Nephron progenitor cell (in vitro differentiated cells): ENCODE measurements at regions not wholly inside any gene's neighbourhood (a gene's known extent, or its start where the extent isn't known, plus 50 kb on each side); places are given as distances from the start of the nearest gene placed in this dataset.

Source experiments
- DNase-seq: peaks from one replicate; pipeline ENCODE4 v3.0.0; 2021
- H3K27ac Mint-ChIP-seq: 2 replicates; pipeline ENCODE4 v1.8.0; 2021; ENCODE audit warnings: mild to moderate bottlenecking, moderate library complexity, mixed read lengths
- H3K27me3 Mint-ChIP-seq: 2 replicates; pipeline ENCODE4 v1.8.0; 2021; ENCODE audit warnings: mild to moderate bottlenecking, low read depth, mixed read lengths; ENCODE audit not compliant: poor library complexity
- H3K36me3 Mint-ChIP-seq: 2 replicates; pipeline ENCODE4 v1.8.0; 2021; ENCODE audit warnings: low read depth, mixed read lengths
- H3K4me1 Mint-ChIP-seq: 2 replicates; pipeline ENCODE4 v1.8.0; 2021; ENCODE audit warnings: mixed read lengths
- H3K4me3 Mint-ChIP-seq: 2 replicates; pipeline ENCODE4 v1.8.0; 2021; ENCODE audit warnings: mild to moderate bottlenecking, moderate library complexity, mixed read lengths
- H3K9me3 Mint-ChIP-seq: 2 replicates; pipeline ENCODE4 v1.8.0; 2021; ENCODE audit warnings: mild to moderate bottlenecking, moderate library complexity, mixed read lengths
- CTCF ChIP-seq: fragments of 200-600 bp; sonication (generic); IDR thresholded peaks from 2 replicates; pipeline ENCODE4 v1.5.0; 2021; ENCODE audit warnings: antibody characterized with exemption

- Mint-ChIP-seq H3K9me3 (peaks cover 26% of the 10 kb centered on the region), H3K4me3 (no peak overlapping the region), H3K4me1 (peaks cover 18% of the 10 kb centered on the region), H3K27ac (no peak overlapping the region), H3K27me3 (peaks cover 15% of the 10 kb centered on the region), H3K36me3 (peaks cover 9% of the 10 kb centered on the region)
- no peak for TF ChIP-seq CTCF
- DNase-seq, result no peak
Observed at GRCh38 chr15:69626095-69627066, 173.8 kb downstream of the RPLP1 start.

GRCh38 chr15:69627548-69628158, 175.0 kb downstream of the RPLP1 start:
- peaks cover 9% of the 10 kb centered on the region for H3K36me3 Mint-ChIP-seq
- TF ChIP-seq CTCF, result no peak
- no peak overlapping the region for H3K27ac Mint-ChIP-seq
- H3K27me3 Mint-ChIP-seq, result peaks cover 18% of the 10 kb centered on the region
- peaks cover 13% of the 10 kb centered on the region for H3K9me3 Mint-ChIP-seq
- no peak for DNase-seq
- no peak overlapping the region for H3K4me3 Mint-ChIP-seq
- peaks cover 23% of the 10 kb centered on the region for H3K4me1 Mint-ChIP-seq

- TF ChIP-seq CTCF, result no peak
- Mint-ChIP-seq H3K9me3 (peaks cover 5% of the 10 kb centered on the region), H3K27me3 (peaks cover 23% of the 10 kb centered on the region), H3K4me3 (no peak overlapping the region), H3K4me1 (peaks cover 23% of the 10 kb centered on the region), H3K36me3 (peaks cover 2% of the 10 kb centered on the region), H3K27ac (no peak overlapping the region)
- no peak for DNase-seq
Observed at GRCh38 chr15:69628256-69629093, 175.9 kb downstream of the RPLP1 start.

DNA sequence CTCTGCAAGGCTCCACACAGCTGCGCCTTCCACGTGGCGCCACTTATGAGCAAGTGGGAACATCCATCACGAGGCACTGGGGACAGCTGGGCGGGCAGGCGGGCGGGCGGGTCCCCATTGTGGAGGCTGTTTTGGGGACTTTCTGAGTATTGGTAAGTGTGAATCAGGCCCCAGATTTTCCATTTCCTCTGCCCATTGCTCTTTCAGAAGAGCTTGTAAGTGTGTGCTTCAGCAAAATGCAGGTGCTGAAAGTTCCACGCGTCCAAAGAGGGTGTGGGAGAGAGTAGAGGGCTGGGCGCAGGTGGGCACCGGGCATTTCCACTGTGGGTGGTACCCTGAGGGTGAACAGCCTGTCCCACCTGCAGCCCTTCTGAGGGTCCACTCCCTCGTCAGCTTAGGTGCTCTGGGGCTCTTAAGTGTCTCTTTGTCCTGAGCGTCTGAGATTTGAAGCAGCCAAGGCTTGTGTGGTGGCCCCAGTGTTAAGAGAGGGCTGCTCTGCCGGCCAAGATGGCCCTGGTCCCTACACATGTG, 177.1 kb downstream of the RPLP1 start:
- H3K9me3 Mint-ChIP-seq, result no peaks in the 10 kb centered on the region
- TF ChIP-seq CTCF, result no peak
- no peak overlapping the region for H3K4me3 Mint-ChIP-seq
- H3K4me1 Mint-ChIP-seq, result peaks cover 23% of the 10 kb centered on the region
- H3K27me3 Mint-ChIP-seq, result peaks cover 25% of the 10 kb centered on the region
- H3K36me3 Mint-ChIP-seq, result no peaks in the 10 kb centered on the region
- H3K27ac Mint-ChIP-seq, result no peak overlapping the region
- no peak for DNase-seq

GRCh38 chr15:69631005-69631404, 178.4 kb downstream of the RPLP1 start:
- H3K36me3 Mint-ChIP-seq, result no peaks in the 10 kb centered on the region
- H3K4me1 Mint-ChIP-seq, result peaks cover 22% of the 10 kb centered on the region
- DNase-seq, result no peak
- peaks cover 4% of the 10 kb centered on the region for H3K9me3 Mint-ChIP-seq
- H3K27ac Mint-ChIP-seq, result no peak overlapping the region
- H3K27me3 Mint-ChIP-seq, result peaks cover 20% of the 10 kb centered on the region
- TF ChIP-seq CTCF, result no peak
- no peak overlapping the region for H3K4me3 Mint-ChIP-seq
